Memory B cell (primary cell): ENCODE measurements at regions not wholly inside any gene's neighbourhood (a gene's known extent, or its start where the extent isn't known, plus 50 kb on each side); places are given as distances from the start of the nearest gene placed in this dataset.
"Not testable (repeated sequence)": the region's sequence is repeated elsewhere in the genome, so short reads cannot be mapped to it uniquely, and the experiment has no call there.

Experiments used
- ATAC-seq: fragments of 150-1000 bp; cut with Tn5 transposase; 2 replicates; pipeline ENCODE4 v1.10.0; 2021; ENCODE audit warnings: low read depth, mild to moderate bottlenecking, moderate library complexity
- DNase-seq, 2 donors: peaks; one replicate each; pipeline ENCODE4 v3.0.0; 2022; ENCODE audit warnings: low spot score in 2 of 2
- H3K27ac Mint-ChIP-seq: one replicate; pipeline ENCODE4 v1.8.0; 2022; ENCODE audit warnings: mild to moderate bottlenecking, moderate library complexity, mixed read lengths
- H3K27me3 Mint-ChIP-seq: one replicate; pipeline ENCODE4 v1.8.0; 2022; ENCODE audit warnings: mixed read lengths
- H3K36me3 Mint-ChIP-seq: one replicate; pipeline ENCODE4 v1.8.0; 2022; ENCODE audit warnings: mild to moderate bottlenecking, mixed read lengths
- H3K4me1 Mint-ChIP-seq: one replicate; pipeline ENCODE4 v1.8.0; 2022; ENCODE audit warnings: mixed read lengths
- H3K4me3 Mint-ChIP-seq: one replicate; pipeline ENCODE4 v1.8.0; 2022; ENCODE audit warnings: mild to moderate bottlenecking, moderate library complexity, mixed read lengths
- H3K9me3 Mint-ChIP-seq: one replicate; pipeline ENCODE4 v1.8.0; 2022; ENCODE audit warnings: mixed read lengths

GRCh38 chr4:115562506-115562905 is 449.1 kb upstream of the NDST4 start:
- no peak for DNase-seq
- no peak for ATAC-seq
- Mint-ChIP-seq H3K36me3 (no peaks in the 10 kb centered on the region), H3K27ac (no peak overlapping the region), H3K4me1 (no peaks in the 10 kb centered on the region), H3K9me3 (peaks cover 2% of the 10 kb centered on the region), H3K27me3 (no peaks in the 10 kb centered on the region), H3K4me3 (no peak overlapping the region)

GRCh38 chr4:115548123-115548522 is 434.7 kb upstream of the NDST4 start:
- H3K4me3 Mint-ChIP-seq, result no peak overlapping the region
- H3K9me3 Mint-ChIP-seq, result peaks cover 5% of the 10 kb centered on the region
- no peaks in the 10 kb centered on the region for H3K36me3 Mint-ChIP-seq
- no peak overlapping the region for H3K27ac Mint-ChIP-seq
- H3K4me1 Mint-ChIP-seq, result no peaks in the 10 kb centered on the region
- no peaks in the 10 kb centered on the region for H3K27me3 Mint-ChIP-seq
- DNase-seq, result no peak
- ATAC-seq, result no peak

DNA sequence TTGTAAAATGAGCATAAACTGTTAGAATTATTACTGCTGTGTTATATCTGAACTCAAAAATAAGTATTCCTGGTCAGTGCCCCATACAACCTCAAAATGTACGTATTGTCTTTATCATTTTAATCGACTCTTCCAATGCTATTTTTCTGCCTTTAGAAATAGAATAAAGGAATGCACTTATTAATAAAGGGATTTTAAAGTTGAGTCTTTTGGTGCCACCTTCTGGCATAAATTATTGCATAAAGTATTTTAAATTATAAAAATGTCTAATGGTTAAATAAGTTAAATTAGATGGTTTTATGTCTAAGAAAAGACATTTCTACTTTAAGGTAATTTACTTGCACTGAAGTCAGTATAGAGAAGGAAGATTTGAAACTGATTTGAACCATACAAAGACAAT is 424.0 kb upstream of the NDST4 start:
- Mint-ChIP-seq H3K27me3 (no peaks in the 10 kb centered on the region), H3K9me3 (peaks cover 3% of the 10 kb centered on the region), H3K4me3 (no peak overlapping the region), H3K27ac (no peak overlapping the region), H3K4me1 (no peaks in the 10 kb centered on the region), H3K36me3 (no peaks in the 10 kb centered on the region)
- DNase-seq, result no peak
- no peak for ATAC-seq

GRCh38 chr4:115529126-115529525 is 415.7 kb upstream of the NDST4 start:
- DNase-seq, result no peak

DNA sequence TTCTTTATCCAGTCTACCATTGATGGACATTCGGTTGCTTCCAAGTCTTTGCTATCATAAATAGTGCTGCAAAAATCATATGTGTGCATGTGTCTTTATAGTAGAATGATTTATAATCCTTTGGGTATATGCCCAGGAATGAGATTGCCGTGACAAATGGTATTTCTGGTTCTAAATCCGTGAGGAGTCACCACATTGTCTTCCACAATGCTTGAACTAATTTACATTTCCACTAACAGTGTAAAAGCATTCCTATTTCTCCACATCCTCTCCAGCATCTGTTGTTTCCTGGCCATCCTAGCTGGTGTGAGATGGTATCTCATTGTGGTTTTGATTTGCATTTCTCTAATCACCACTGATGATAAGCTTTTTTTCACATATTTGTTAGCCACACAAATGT is 406.1 kb upstream of the NDST4 start:
- ATAC-seq, result not testable (repeated sequence)

More at GRCh38 chr4:115529126-115529525, 415.7 kb upstream of the NDST4 start:
- Mint-ChIP-seq H3K36me3 (no peaks in the 10 kb centered on the region), H3K27ac (no peak overlapping the region), H3K9me3 (no peaks in the 10 kb centered on the region), H3K27me3 (no peaks in the 10 kb centered on the region), H3K4me1 (no peaks in the 10 kb centered on the region), H3K4me3 (no peak overlapping the region)
- no peak for ATAC-seq

DNA sequence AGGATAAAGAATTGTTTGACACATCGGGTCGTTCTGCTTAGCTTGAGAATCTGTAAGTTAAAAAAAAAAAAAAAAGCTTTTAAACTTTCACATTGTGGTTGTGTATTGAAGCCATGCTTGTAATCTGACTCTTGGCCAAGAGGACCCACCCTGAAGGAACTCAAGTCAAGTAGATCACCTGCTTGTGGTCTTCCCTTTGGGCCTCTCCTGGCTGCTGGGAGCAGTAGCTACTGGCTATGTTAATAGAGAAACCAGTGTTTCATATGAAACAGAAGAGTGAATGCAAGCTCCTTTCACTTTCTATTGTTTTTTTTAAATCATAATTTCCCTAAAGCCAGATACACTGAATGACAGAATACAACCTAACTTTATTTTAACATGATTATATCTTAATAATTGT is 402.4 kb upstream of the NDST4 start:
- no peaks in the 10 kb centered on the region for H3K27me3 Mint-ChIP-seq
- no peaks in the 10 kb centered on the region for H3K4me1 Mint-ChIP-seq
- H3K4me3 Mint-ChIP-seq, result no peak overlapping the region
- H3K9me3 Mint-ChIP-seq, result peaks cover 3% of the 10 kb centered on the region
- DNase-seq, result no peak
- ATAC-seq, result no peak
- H3K36me3 Mint-ChIP-seq, result no peaks in the 10 kb centered on the region
- no peak overlapping the region for H3K27ac Mint-ChIP-seq

More for the DNA sequence above, 406.1 kb upstream of the NDST4 start:
- not testable (repeated sequence) for H3K27me3 Mint-ChIP-seq, H3K36me3 Mint-ChIP-seq, DNase-seq, H3K27ac Mint-ChIP-seq, H3K4me3 Mint-ChIP-seq, H3K4me1 Mint-ChIP-seq
- peaks cover 13% of the 10 kb centered on the region for H3K9me3 Mint-ChIP-seq

- H3K36me3 Mint-ChIP-seq, result no peaks in the 10 kb centered on the region
- H3K9me3 Mint-ChIP-seq, result peaks cover 3% of the 10 kb centered on the region
- no peak overlapping the region for H3K4me3 Mint-ChIP-seq
- ATAC-seq (no peak), DNase-seq (no peak)
- no peaks in the 10 kb centered on the region for H3K27me3 Mint-ChIP-seq
- no peak overlapping the region for H3K27ac Mint-ChIP-seq
- no peaks in the 10 kb centered on the region for H3K4me1 Mint-ChIP-seq
These were observed 401.9 kb upstream of the NDST4 start for GRCh38 chr4:115515366-115515765.

- DNase-seq, result no peak
- H3K36me3 Mint-ChIP-seq, result no peaks in the 10 kb centered on the region
- no peaks in the 10 kb centered on the region for H3K4me1 Mint-ChIP-seq
- peaks cover 3% of the 10 kb centered on the region for H3K9me3 Mint-ChIP-seq
- no peak for ATAC-seq
- H3K4me3 Mint-ChIP-seq, result no peak overlapping the region
- H3K27me3 Mint-ChIP-seq, result no peaks in the 10 kb centered on the region
- no peak overlapping the region for H3K27ac Mint-ChIP-seq
These were observed 401.3 kb upstream of the NDST4 start for GRCh38 chr4:115514675-115515074.

GRCh38 chr4:115505326-115505725 is 391.9 kb upstream of the NDST4 start:
- Mint-ChIP-seq H3K9me3 (no peaks in the 10 kb centered on the region), H3K27ac (no peak overlapping the region), H3K36me3 (no peaks in the 10 kb centered on the region), H3K4me3 (no peak overlapping the region), H3K4me1 (no peaks in the 10 kb centered on the region), H3K27me3 (no peaks in the 10 kb centered on the region)
- no peak for DNase-seq
- ATAC-seq, result no peak

GRCh38 chr4:115501656-115502055 is 388.2 kb upstream of the NDST4 start:
- Mint-ChIP-seq H3K4me1 (no peaks in the 10 kb centered on the region), H3K36me3 (no peaks in the 10 kb centered on the region), H3K4me3 (no peak overlapping the region), H3K9me3 (no peaks in the 10 kb centered on the region), H3K27me3 (no peaks in the 10 kb centered on the region), H3K27ac (no peak overlapping the region)
- ATAC-seq, result no peak
- DNase-seq, result no peak

- H3K36me3 Mint-ChIP-seq, H3K9me3 Mint-ChIP-seq, H3K27ac Mint-ChIP-seq, ATAC-seq, H3K27me3 Mint-ChIP-seq, H3K4me1 Mint-ChIP-seq, H3K4me3 Mint-ChIP-seq, DNase-seq: not testable (repeated sequence)
These were observed 380.4 kb upstream of the NDST4 start for GRCh38 chr4:115493770-115494169.

DNA sequence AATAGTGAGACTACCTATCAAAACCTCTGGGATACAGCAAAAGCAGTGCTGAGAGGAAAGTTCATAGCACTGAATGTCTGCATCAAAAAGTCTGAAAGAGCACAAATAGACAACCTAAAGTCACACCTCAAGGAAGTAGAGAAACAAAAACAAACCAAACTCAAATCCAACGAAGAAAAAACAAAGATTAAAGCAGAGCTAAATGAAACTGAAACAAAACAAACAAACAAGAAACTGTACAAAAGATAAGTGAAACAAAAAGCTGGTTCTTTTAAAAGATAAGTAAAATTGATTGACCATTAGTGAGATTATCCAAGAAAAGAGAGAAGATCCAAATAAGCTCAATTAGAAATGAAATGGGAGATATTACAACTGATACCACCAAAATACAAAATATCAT is 378.3 kb upstream of the NDST4 start:
- no peak for DNase-seq
- no peak overlapping the region for H3K4me3 Mint-ChIP-seq
- H3K4me1 Mint-ChIP-seq, result no peaks in the 10 kb centered on the region
- H3K27me3 Mint-ChIP-seq, result no peaks in the 10 kb centered on the region
- no peaks in the 10 kb centered on the region for H3K36me3 Mint-ChIP-seq
- H3K27ac Mint-ChIP-seq, result no peak overlapping the region
- H3K9me3 Mint-ChIP-seq, result peaks cover 6% of the 10 kb centered on the region
- no peak for ATAC-seq

DNA sequence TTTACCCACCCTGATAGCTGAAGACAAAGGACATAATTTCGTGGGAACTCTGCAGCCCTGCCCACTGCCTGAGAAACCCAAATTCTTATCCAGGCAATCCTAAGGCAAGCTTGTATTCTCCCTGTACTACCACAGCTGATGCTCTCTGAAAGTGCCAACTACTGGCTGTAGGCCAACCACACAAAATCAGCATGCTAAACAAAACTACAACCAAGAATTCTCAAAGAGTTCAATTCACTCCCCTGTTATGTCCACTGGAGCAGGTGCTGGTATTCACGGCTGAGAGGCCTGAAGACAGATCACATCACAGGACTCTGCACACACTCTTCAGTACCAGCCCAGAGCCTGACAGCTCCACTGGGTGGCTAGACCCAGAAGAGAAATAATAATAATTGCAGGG is 375.9 kb upstream of the NDST4 start:
- H3K4me3 Mint-ChIP-seq, result no peak overlapping the region
- H3K27ac Mint-ChIP-seq, result no peak overlapping the region
- H3K36me3 Mint-ChIP-seq, result no peaks in the 10 kb centered on the region
- H3K9me3 Mint-ChIP-seq, result peaks cover 1% of the 10 kb centered on the region
- DNase-seq (no peak), ATAC-seq (no peak)
- no peaks in the 10 kb centered on the region for H3K27me3 Mint-ChIP-seq
- no peaks in the 10 kb centered on the region for H3K4me1 Mint-ChIP-seq

DNA sequence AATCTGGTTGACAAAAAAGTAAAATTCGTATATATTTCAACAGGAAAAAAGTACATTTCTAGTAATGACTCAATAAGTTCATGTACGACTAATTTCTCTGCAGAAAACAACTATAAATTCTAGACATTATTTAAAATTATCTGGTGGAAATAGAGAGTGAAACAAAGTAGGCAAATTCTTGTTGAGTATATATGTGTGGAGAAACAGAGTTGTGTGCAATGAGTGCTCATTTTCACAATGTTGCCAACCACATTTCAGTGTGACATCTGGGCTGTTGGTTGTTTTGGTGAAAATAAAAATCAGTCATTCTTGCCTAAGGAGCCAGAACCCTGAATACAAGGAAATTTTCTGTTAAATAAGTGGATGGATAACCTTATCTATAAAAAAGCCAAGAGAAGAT is 372.0 kb upstream of the NDST4 start:
- Mint-ChIP-seq H3K9me3 (peaks cover 3% of the 10 kb centered on the region), H3K27me3 (no peaks in the 10 kb centered on the region), H3K27ac (no peak overlapping the region), H3K4me1 (no peaks in the 10 kb centered on the region), H3K4me3 (no peak overlapping the region), H3K36me3 (no peaks in the 10 kb centered on the region)
- DNase-seq, result no peak
- no peak for ATAC-seq

DNA sequence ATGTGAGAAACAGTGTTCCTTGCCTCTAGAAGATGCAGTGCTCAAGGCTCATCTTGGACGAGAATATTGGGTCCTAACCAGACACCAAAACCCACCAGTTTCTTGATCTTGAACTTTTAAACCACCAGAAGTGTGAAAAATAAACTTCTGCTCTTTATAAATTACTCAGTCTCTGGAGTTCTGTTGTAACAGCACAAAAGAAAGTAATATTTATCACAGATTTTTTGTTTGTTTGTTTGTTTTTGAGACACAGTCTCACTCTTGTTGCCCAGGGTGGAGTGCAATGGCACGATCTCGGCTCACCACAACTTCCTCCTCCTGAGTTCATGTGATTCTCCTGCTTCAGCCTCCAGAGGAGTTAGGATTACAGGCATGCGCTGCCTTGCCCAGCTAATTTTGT is 371.1 kb upstream of the NDST4 start:
- Mint-ChIP-seq H3K36me3 (no peaks in the 10 kb centered on the region), H3K9me3 (peaks cover 3% of the 10 kb centered on the region), H3K4me1 (no peaks in the 10 kb centered on the region), H3K4me3 (no peak overlapping the region), H3K27ac (no peak overlapping the region), H3K27me3 (no peaks in the 10 kb centered on the region)
- no peak for ATAC-seq
- no peak for DNase-seq

- Mint-ChIP-seq H3K4me1 (no peaks in the 10 kb centered on the region), H3K27me3 (no peaks in the 10 kb centered on the region), H3K9me3 (no peaks in the 10 kb centered on the region), H3K4me3 (no peak overlapping the region), H3K36me3 (no peaks in the 10 kb centered on the region), H3K27ac (no peak overlapping the region)
- ATAC-seq (no peak), DNase-seq (no peak)
These were observed 357.3 kb upstream of the NDST4 start for GRCh38 chr4:115470763-115471162.
